ENCODE measurements at regions not wholly inside any gene's neighbourhood (a gene's known extent, or its start where the extent isn't known, plus 50 kb on each side); places are given as distances from the start of the nearest gene placed in this dataset.

DNA sequence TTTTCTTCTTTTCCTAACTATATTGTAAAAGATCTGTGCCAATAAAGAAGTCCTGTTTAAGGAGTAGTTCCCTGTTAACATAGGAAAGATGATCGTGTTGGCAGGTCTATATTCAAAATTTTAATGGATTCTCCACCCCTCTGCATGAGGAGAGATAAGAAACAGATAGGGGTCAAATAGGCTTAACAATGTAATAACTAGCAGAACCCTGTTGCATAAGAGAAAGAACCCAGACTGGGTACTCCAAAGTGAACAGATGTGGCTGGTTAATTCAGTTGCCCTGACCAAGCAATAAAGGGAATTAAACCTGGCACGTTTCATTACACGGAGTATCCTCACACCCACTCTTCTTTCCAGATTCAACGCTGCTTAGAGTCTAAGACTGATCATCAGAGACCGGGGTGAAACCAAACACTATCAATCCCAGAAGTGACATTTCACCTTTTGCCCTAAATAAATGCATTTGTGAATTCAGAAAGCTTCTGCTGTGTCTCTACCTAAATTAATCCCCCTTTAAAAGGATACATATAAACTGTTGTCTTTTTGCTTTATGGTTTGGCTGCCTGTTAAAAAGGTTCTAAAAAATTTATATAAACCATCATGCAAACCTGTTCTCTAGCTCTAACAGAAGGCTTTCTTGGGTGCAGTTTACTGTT is 1276.9 kb upstream of the WWC1 start:
- no peaks in the 10 kb centered on the region for H3K36me3 ChIP-seq (ENCODE audit: control insufficient read depth in 2 of 2, insufficient read depth in 2 of 2, low read length in 2 of 2)
- no peaks in the 10 kb centered on the region for H3K9me3 ChIP-seq (ENCODE audit: control insufficient read depth in 2 of 2, low read length in 2 of 2)
- no peak overlapping the region for H3K27ac ChIP-seq (ENCODE audit: low read length)
- no peak overlapping the region for H3K9ac ChIP-seq (ENCODE audit: low read length in 2 of 2)
- no peaks in the 10 kb centered on the region for H3K27me3 ChIP-seq (ENCODE audit: control insufficient read depth in 1 of 2, insufficient read depth in 2 of 2, low read length in 2 of 2)
- no peak overlapping the region for H3K4me3 ChIP-seq (ENCODE audit: low read length in 2 of 2)
- no peaks in the 10 kb centered on the region for H3K4me1 ChIP-seq (ENCODE audit: control insufficient read depth, insufficient read depth, low read length)

DNA sequence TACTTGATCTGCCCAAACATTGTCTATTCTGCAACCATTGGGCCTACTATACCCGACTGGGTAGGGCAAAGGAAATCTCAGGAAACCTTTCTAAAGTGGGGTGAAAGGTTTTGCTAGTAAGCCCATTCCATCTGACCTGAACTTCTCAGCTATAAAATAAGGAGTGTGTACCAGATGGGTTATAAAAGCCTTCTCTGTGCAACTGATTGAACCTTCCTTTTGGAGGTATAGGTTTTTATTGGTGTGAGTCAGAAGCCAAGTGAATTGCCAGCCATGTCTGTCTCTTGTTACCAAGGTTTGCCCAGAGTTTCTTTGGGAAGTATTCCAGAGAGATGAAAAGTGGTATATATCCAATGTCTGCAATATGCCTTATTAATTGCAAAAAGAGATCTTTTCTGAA is 1271.0 kb upstream of the WWC1 start:
- no peaks in the 10 kb centered on the region for H3K36me3 ChIP-seq (ENCODE audit: control insufficient read depth in 2 of 2, insufficient read depth in 2 of 2, low read length in 2 of 2)
- H3K27me3 ChIP-seq (ENCODE audit: control insufficient read depth in 1 of 2, insufficient read depth in 2 of 2, low read length in 2 of 2) = no peaks in the 10 kb centered on the region
- no peak overlapping the region for H3K27ac ChIP-seq (ENCODE audit: low read length)
- H3K9ac ChIP-seq (ENCODE audit: low read length in 2 of 2) = no peak overlapping the region
- no peaks in the 10 kb centered on the region for H3K9me3 ChIP-seq (ENCODE audit: control insufficient read depth in 2 of 2, low read length in 2 of 2)
- H3K4me3 ChIP-seq (ENCODE audit: low read length in 2 of 2) = no peak overlapping the region
- no peaks in the 10 kb centered on the region for H3K4me1 ChIP-seq (ENCODE audit: control insufficient read depth, insufficient read depth, low read length)

DNA sequence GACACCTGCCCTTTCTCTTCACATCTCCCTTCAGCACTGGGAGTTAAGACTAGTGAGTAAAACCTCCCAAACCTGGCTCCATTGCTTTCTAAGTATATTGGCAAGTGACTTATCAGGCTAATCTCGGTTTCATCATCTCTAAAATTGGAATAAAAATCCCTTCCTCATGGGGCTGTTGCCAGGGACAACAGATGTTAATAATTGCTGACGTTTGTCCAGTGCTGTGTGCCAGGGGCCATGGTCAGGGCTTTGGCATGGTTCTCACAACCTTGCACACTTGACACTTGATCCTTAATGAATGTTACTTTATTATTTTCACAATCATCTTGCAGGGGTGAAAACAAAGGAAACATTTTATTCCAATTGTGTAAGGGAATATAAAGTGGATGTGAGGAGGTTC is 1262.0 kb upstream of the WWC1 start:
- Histone ChIP-seq H3K36me3 (ENCODE audit: control insufficient read depth in 2 of 2, insufficient read depth in 2 of 2, low read length in 2 of 2) (no peaks in the 10 kb centered on the region), H3K4me3 (ENCODE audit: low read length in 2 of 2) (no peak overlapping the region), H3K4me1 (ENCODE audit: control insufficient read depth, insufficient read depth, low read length) (no peaks in the 10 kb centered on the region), H3K9ac (ENCODE audit: low read length in 2 of 2) (no peak overlapping the region), H3K27ac (ENCODE audit: low read length) (no peak overlapping the region), H3K27me3 (ENCODE audit: control insufficient read depth in 1 of 2, insufficient read depth in 2 of 2, low read length in 2 of 2) (no peaks in the 10 kb centered on the region), H3K9me3 (ENCODE audit: control insufficient read depth in 2 of 2, low read length in 2 of 2) (no peaks in the 10 kb centered on the region)

DNA sequence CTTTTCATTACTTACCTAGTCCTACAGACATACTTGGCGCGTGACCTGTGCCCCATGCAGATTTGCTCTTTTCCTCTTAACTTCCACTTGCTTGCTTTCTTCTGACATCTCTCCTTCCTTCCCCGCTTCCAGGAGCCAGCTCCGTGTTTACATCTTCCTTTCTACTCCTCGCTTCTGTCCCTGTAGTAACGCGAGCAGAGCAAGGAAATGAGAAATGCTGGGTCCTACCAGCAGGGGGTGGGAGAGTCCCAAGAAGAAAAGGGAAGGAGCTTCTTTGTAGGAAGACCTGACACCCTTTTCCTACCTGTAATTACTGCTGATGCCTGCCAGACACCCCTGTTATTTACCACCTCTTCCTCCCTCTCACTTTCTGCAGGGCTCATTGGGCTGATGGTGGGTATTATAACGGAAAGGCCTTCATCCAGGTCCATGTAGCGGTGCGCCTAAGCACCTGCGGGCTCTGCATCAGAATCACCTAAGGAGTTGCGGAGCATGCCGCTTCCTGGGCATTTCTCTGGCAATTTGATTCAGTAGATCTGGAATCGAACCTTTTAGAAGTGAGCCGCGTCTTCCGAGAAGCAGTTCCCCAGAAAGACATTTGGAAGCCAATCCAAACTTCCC is 1260.8 kb upstream of the WWC1 start:
- Histone ChIP-seq H3K36me3 (ENCODE audit: control insufficient read depth in 2 of 2, insufficient read depth in 2 of 2, low read length in 2 of 2) (no peaks in the 10 kb centered on the region), H3K9ac (ENCODE audit: low read length in 2 of 2) (no peak overlapping the region), H3K4me3 (ENCODE audit: low read length in 2 of 2) (no peak overlapping the region), H3K9me3 (ENCODE audit: control insufficient read depth in 2 of 2, low read length in 2 of 2) (no peaks in the 10 kb centered on the region), H3K27me3 (ENCODE audit: control insufficient read depth in 1 of 2, insufficient read depth in 2 of 2, low read length in 2 of 2) (no peaks in the 10 kb centered on the region), H3K27ac (ENCODE audit: low read length) (no peak overlapping the region), H3K4me1 (ENCODE audit: control insufficient read depth, insufficient read depth, low read length) (no peaks in the 10 kb centered on the region)

DNA sequence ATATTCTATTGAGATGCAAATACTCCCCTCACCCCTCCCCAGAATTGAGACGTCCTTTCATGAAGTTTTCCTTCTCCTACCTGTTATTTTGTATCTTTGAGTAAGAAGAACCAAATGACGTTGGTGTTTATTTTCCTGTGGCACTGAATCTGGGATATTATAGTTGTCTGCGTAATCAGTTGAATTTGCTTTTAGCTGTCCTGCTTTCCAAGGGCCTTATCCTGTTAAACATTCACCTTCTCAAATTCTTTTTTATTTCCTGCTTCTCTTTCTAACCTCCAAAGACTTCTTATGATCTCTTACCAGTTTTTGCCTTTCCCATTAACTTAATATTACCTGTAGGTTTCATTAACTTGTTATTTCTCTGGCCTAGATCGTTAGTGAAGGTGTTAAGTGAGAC is 1254.9 kb upstream of the WWC1 start:
- Histone ChIP-seq H3K27me3 (ENCODE audit: control insufficient read depth in 1 of 2, insufficient read depth in 2 of 2, low read length in 2 of 2) (no peaks in the 10 kb centered on the region), H3K9ac (ENCODE audit: low read length in 2 of 2) (no peak overlapping the region), H3K9me3 (ENCODE audit: control insufficient read depth in 2 of 2, low read length in 2 of 2) (no peaks in the 10 kb centered on the region), H3K4me3 (ENCODE audit: low read length in 2 of 2) (no peak overlapping the region), H3K4me1 (ENCODE audit: control insufficient read depth, insufficient read depth, low read length) (no peaks in the 10 kb centered on the region), H3K36me3 (ENCODE audit: control insufficient read depth in 2 of 2, insufficient read depth in 2 of 2, low read length in 2 of 2) (no peaks in the 10 kb centered on the region), H3K27ac (ENCODE audit: low read length) (no peak overlapping the region)

DNA sequence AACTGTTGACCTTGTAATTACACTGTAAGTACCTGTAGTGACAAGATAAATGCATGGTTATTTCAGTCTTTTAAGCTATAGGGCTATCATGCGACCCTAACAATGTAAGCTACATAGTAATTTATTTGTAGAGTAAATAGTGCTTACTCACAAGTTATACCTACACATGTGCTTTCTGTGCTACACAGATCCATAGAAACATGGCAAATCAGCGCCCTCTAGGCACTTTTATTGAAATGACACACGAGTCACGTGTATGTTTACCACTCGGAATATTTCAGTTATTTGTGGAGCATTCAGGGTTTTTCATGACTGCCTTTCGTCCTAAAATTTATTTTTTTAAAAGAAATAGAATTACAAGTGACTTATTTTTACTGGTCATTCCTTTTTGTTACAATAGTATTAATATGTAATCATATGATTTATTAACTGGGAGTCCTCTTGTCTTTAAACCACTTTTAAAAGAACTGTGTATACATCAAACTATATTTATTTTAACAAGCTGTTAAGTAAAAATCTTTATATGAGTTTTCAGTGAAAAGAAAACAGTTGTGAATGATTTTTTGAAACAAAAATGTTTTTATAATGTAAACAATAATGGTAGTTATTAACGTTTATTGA is 1242.3 kb upstream of the WWC1 start:
- Histone ChIP-seq H3K27me3 (ENCODE audit: control insufficient read depth in 1 of 2, insufficient read depth in 2 of 2, low read length in 2 of 2) (no peaks in the 10 kb centered on the region), H3K4me3 (ENCODE audit: low read length in 2 of 2) (no peak overlapping the region), H3K9ac (ENCODE audit: low read length in 2 of 2) (no peak overlapping the region), H3K9me3 (ENCODE audit: control insufficient read depth in 2 of 2, low read length in 2 of 2) (no peaks in the 10 kb centered on the region), H3K36me3 (ENCODE audit: control insufficient read depth in 2 of 2, insufficient read depth in 2 of 2, low read length in 2 of 2) (no peaks in the 10 kb centered on the region), H3K4me1 (ENCODE audit: control insufficient read depth, insufficient read depth, low read length) (no peaks in the 10 kb centered on the region), H3K27ac (ENCODE audit: low read length) (no peak overlapping the region)

DNA sequence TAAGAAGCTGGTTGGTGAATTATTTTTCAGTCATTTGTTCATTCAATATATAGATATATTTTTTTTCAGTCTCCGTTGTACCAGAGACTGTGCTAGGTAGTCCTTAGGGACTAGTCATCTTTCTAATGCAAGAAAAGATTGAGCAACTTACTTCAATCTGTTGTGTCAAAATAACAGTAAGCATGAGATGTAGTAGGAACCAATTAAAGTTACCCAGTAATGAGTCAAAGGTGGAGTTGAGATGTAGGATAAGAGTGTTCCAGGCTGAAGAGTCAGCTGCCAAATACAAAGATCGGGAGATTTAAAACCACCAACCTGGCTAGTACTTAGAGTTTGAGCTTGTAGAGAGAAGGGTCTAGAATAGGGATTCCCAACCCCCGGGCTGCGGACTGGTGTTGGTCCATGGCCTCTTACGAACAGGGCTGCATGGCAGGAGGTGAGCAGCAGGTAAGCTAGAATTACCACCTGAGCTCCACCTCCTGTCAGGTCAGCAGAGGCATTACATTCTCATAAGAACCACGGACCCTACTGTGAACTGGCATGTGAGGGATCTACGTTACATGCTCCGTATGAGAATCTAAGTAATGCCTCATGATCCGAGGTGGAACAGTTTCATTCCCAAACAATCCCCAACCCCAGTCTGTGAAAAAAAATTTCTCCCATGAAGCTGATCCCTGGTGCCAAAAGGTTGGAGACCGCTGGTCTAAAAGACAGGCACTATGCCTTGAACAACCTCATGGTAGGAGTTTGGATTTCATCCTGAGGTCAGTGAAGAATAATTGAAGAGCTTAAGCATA is 1241.5 kb upstream of the WWC1 start:
- Histone ChIP-seq H3K4me1 (ENCODE audit: control insufficient read depth, insufficient read depth, low read length) (no peaks in the 10 kb centered on the region), H3K9me3 (ENCODE audit: control insufficient read depth in 2 of 2, low read length in 2 of 2) (no peaks in the 10 kb centered on the region), H3K27ac (ENCODE audit: low read length) (no peak overlapping the region), H3K9ac (ENCODE audit: low read length in 2 of 2) (no peak overlapping the region), H3K27me3 (ENCODE audit: control insufficient read depth in 1 of 2, insufficient read depth in 2 of 2, low read length in 2 of 2) (no peaks in the 10 kb centered on the region), H3K4me3 (ENCODE audit: low read length in 2 of 2) (no peak overlapping the region), H3K36me3 (ENCODE audit: control insufficient read depth in 2 of 2, insufficient read depth in 2 of 2, low read length in 2 of 2) (no peaks in the 10 kb centered on the region)

DNA sequence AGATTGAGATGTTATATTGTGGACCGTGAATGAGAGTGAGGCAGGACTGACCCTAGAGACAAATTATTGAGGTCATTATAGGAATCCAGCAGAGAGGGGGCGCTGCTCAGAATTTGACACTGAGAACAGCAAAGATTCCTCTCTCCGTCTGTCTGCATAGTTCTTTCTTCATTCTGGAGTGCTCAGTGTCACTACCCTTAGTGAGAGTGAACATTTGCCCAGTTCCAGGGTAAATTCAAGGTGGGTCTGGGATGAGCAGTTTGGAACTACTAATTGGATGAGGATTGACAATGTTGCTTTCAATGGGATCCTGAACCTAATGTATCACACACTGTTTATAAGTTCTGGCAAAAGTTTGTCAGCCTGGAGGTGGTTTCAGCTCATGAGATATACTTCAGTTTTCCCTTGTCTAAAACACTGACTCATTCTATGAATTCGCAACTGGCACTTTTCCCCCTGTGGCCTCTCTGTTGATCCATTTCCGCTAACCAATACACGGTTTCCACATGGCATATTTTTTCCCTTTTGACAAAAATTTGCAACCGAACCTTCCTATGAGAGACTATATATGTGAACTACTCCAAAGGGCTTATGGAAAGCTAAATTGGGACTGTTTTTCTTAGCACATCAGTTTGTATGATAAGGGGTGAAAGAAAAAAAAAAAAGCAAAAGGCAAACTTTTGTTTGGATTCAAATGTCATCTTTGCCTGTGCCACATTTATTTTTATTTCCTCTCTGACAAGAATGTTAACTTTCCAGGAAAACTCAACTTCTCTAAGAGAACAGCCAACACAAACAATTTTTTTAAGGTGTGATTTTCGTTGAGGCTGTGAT is 1240.7 kb upstream of the WWC1 start:
- no peak overlapping the region for H3K9ac ChIP-seq (ENCODE audit: low read length in 2 of 2)
- no peaks in the 10 kb centered on the region for H3K36me3 ChIP-seq (ENCODE audit: control insufficient read depth in 2 of 2, insufficient read depth in 2 of 2, low read length in 2 of 2)
- no peak overlapping the region for H3K4me3 ChIP-seq (ENCODE audit: low read length in 2 of 2)
- H3K9me3 ChIP-seq (ENCODE audit: control insufficient read depth in 2 of 2, low read length in 2 of 2) = no peaks in the 10 kb centered on the region
- no peak overlapping the region for H3K27ac ChIP-seq (ENCODE audit: low read length)
- no peaks in the 10 kb centered on the region for H3K4me1 ChIP-seq (ENCODE audit: control insufficient read depth, insufficient read depth, low read length)
- no peaks in the 10 kb centered on the region for H3K27me3 ChIP-seq (ENCODE audit: control insufficient read depth in 1 of 2, insufficient read depth in 2 of 2, low read length in 2 of 2)

DNA sequence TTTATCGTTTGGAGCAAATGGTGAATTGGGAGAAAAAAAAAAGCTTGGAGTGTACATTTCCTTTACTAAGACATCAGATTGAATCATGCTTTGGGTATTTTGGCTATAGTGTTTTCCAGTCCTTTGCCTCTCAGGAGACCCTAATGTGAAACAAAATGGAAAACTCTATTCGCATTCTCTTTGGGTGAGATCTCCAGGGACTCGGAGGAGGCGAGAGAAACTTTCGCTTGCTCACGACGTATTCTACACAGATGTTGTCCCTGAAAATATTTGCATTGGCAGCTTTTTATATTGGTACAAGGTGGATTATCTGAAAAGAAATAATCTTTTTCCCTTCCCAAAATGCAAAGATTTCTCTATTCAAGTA is 1240.1 kb upstream of the WWC1 start:
- no peaks in the 10 kb centered on the region for H3K36me3 ChIP-seq (ENCODE audit: control insufficient read depth in 2 of 2, insufficient read depth in 2 of 2, low read length in 2 of 2)
- H3K4me3 ChIP-seq (ENCODE audit: low read length in 2 of 2) = no peak overlapping the region
- H3K9me3 ChIP-seq (ENCODE audit: control insufficient read depth in 2 of 2, low read length in 2 of 2) = no peaks in the 10 kb centered on the region
- H3K27me3 ChIP-seq (ENCODE audit: control insufficient read depth in 1 of 2, insufficient read depth in 2 of 2, low read length in 2 of 2) = no peaks in the 10 kb centered on the region
- no peaks in the 10 kb centered on the region for H3K4me1 ChIP-seq (ENCODE audit: control insufficient read depth, insufficient read depth, low read length)
- H3K9ac ChIP-seq (ENCODE audit: low read length in 2 of 2) = no peak overlapping the region
- H3K27ac ChIP-seq (ENCODE audit: low read length) = no peak overlapping the region

DNA sequence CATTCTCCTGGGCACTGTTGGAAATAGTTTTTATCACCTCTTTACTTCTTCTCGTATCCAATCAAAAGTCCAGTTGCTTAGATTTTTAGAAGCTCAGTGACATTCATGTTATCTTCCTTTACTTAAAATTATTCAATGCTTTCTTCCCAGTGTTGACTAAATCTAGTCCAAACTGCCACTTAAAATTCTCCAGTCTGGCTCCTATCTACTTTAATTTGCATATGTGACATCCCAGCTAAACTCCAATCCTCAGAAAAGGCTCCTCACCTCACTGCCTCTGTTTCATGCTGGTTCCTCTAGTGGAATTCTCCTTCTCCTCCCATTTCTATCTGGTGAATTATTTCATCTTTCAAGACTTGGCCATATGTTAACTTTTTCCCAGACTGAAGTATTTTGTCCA is 1238.7 kb upstream of the WWC1 start:
- no peak overlapping the region for H3K4me3 ChIP-seq (ENCODE audit: low read length in 2 of 2)
- H3K27ac ChIP-seq (ENCODE audit: low read length) = no peak overlapping the region
- H3K9me3 ChIP-seq (ENCODE audit: control insufficient read depth in 2 of 2, low read length in 2 of 2) = no peaks in the 10 kb centered on the region
- no peaks in the 10 kb centered on the region for H3K36me3 ChIP-seq (ENCODE audit: control insufficient read depth in 2 of 2, insufficient read depth in 2 of 2, low read length in 2 of 2)
- H3K4me1 ChIP-seq (ENCODE audit: control insufficient read depth, insufficient read depth, low read length) = peaks cover 1% of the 10 kb centered on the region
- no peak overlapping the region for H3K9ac ChIP-seq (ENCODE audit: low read length in 2 of 2)
- no peaks in the 10 kb centered on the region for H3K27me3 ChIP-seq (ENCODE audit: control insufficient read depth in 1 of 2, insufficient read depth in 2 of 2, low read length in 2 of 2)

All from stomach smooth muscle (tissue), 2 donors.